ENCODE measurements at regions not wholly inside any gene's neighbourhood (a gene's known extent, or its start where the extent isn't known, plus 50 kb on each side); places are given as distances from the start of the nearest gene placed in this dataset.

- no peak for TF ChIP-seq CTCF (conservative IDR thresholded peaks at IDR 0.05; ENCODE audit: low read length)
- no peak for TF ChIP-seq EZH2phosphoT487 (IDR thresholded peaks at IDR 0.05; ENCODE audit: borderline replicate concordance)
Measured at GRCh38 chr1:239025223-239025622, 361.1 kb upstream of the CHRM3 start.
